SU-DHL-6 (cell line): ENCODE measurements at regions not wholly inside any gene's neighbourhood (a gene's known extent, or its start where the extent isn't known, plus 50 kb on each side); places are given as distances from the start of the nearest gene placed in this dataset.

Experiments
- H2AFZ ChIP-seq: fragments of 200-600 bp; sonication (generic); 2 replicates; pipeline ENCODE4 v1.6.1; 2014; ENCODE audit warnings: low read depth, mild to moderate bottlenecking, moderate library complexity, mixed read lengths, antibody characterized with exemption, low read length; ENCODE audit not compliant: severe bottlenecking
- H3F3A ChIP-seq: fragments of 200-600 bp; shearing (Covaris generic); 2 replicates; pipeline ENCODE4 v1.6.0; 2016; ENCODE audit warnings: antibody characterized with exemption, mild to moderate bottlenecking; ENCODE audit not compliant: insufficient read depth
- H3K27ac ChIP-seq: fragments of 200-600 bp; sonication (generic); 2 replicates; pipeline ENCODE4 v1.5.1; 2016; ENCODE audit warnings: low read depth, mild to moderate bottlenecking, low read length, moderate library complexity, mixed read lengths
- H3K27me3 ChIP-seq: fragments of 200-600 bp; sonication (generic), shearing (Covaris generic); 2 replicates; pipeline ENCODE4 v1.6.0; 2014; ENCODE audit warnings: mild to moderate bottlenecking, low read length
- H3K36me3 ChIP-seq: fragments of 200-600 bp; sonication (generic); 2 replicates; pipeline ENCODE4 v1.6.1; 2014; ENCODE audit warnings: mild to moderate bottlenecking, low read length, mixed read lengths
- H3K4me2 ChIP-seq: fragments of 300-600, 200-600 bp; shearing (Covaris generic), sonication (generic); 2 replicates; pipeline ENCODE4 v1.6.0; 2014; ENCODE audit warnings: low read length, low read depth, mild to moderate bottlenecking; ENCODE audit not compliant: poor library complexity, severe bottlenecking
- H3K4me3 ChIP-seq: fragments of 200-600 bp; sonication (generic); 2 replicates; pipeline ENCODE4 v1.5.1; 2014; ENCODE audit warnings: antibody characterized with exemption, low read length, mild to moderate bottlenecking, mixed read lengths; ENCODE audit not compliant: insufficient read depth, poor library complexity, severe bottlenecking
- H3K79me2 ChIP-seq: fragments of 200-600 bp; sonication (generic); 2 replicates; pipeline ENCODE4 v1.6.1; 2014; ENCODE audit warnings: mild to moderate bottlenecking, low read length, moderate library complexity; ENCODE audit not compliant: insufficient read depth
- H3K9ac ChIP-seq: fragments of 200-600 bp; sonication (generic); 2 replicates; pipeline ENCODE4 v1.7.0; 2014; ENCODE audit warnings: mild to moderate bottlenecking, low read length
- H3K9me2 ChIP-seq: fragments of 200-600 bp; sonication (generic); replicated peaks from 2 replicates; pipeline ENCODE4 v1.6.1; 2014; ENCODE audit warnings: low read length; ENCODE audit not compliant: insufficient read depth
- H3K9me3 ChIP-seq: fragments of 200-600 bp; sonication (generic); 2 replicates; pipeline ENCODE4 v1.6.1; 2014; ENCODE audit warnings: low read length, mixed read lengths; ENCODE audit not compliant: insufficient read depth
- H4K20me1 ChIP-seq: fragments of 200-600 bp; sonication (generic); 2 replicates; pipeline ENCODE4 v1.6.1; 2014; ENCODE audit warnings: low read depth, mild to moderate bottlenecking, antibody characterized with exemption, low read length, moderate library complexity, mixed read lengths
- CTCF ChIP-seq: fragments of 200-600 bp; sonication (generic); IDR thresholded peaks from one replicate; pipeline ENCODE4 v1.5.1; 2017; ENCODE audit warnings: antibody characterized with exemption, mild to moderate bottlenecking, low read length, moderate library complexity; ENCODE audit not compliant: insufficient read depth, poor library complexity, severe bottlenecking
- EZH2phosphoT487 ChIP-seq: fragments of 200-600 bp; sonication (generic), shearing (Covaris generic); conservative IDR thresholded peaks from 2 replicates; pipeline ENCODE4 v1.6.1; 2018; ENCODE audit warnings: mild to moderate bottlenecking, antibody characterized with exemption, low read length, moderate library complexity, mixed read lengths

GRCh38 chr5:174336479-174336878, 291.0 kb downstream of the NSG2 start:
- H3K4me2 ChIP-seq, result no peak overlapping the region
- no peaks in the 10 kb centered on the region for H3K79me2 ChIP-seq
- no peak overlapping the region for H3K4me3 ChIP-seq
- H3F3A ChIP-seq, result no peaks in the 10 kb centered on the region
- H3K9me2 ChIP-seq, result no peaks in the 10 kb centered on the region
- H2AFZ ChIP-seq, result no peak overlapping the region
- H3K9me3 ChIP-seq, result no peaks in the 10 kb centered on the region
- TF ChIP-seq EZH2phosphoT487, result no peak
- no peak for TF ChIP-seq CTCF
- H3K27ac ChIP-seq, result no peak overlapping the region
- no peaks in the 10 kb centered on the region for H3K36me3 ChIP-seq
- H4K20me1 ChIP-seq, result no peaks in the 10 kb centered on the region
- no peaks in the 10 kb centered on the region for H3K27me3 ChIP-seq
- H3K9ac ChIP-seq, result no peak overlapping the region

GRCh38 chr5:174337276-174338184, 292.0 kb downstream of the NSG2 start:
- no peak overlapping the region for H3K4me2 ChIP-seq
- no peaks in the 10 kb centered on the region for H3K9me3 ChIP-seq
- no peaks in the 10 kb centered on the region for H3K27me3 ChIP-seq
- no peak overlapping the region for H2AFZ ChIP-seq
- no peaks in the 10 kb centered on the region for H4K20me1 ChIP-seq
- H3K9me2 ChIP-seq, result no peaks in the 10 kb centered on the region
- H3K79me2 ChIP-seq, result no peaks in the 10 kb centered on the region
- H3K9ac ChIP-seq, result no peak overlapping the region
- no peak overlapping the region for H3K27ac ChIP-seq
- H3K4me3 ChIP-seq, result no peak overlapping the region
- TF ChIP-seq EZH2phosphoT487, result no peak
- TF ChIP-seq CTCF, result no peak
- no peaks in the 10 kb centered on the region for H3F3A ChIP-seq
- no peaks in the 10 kb centered on the region for H3K36me3 ChIP-seq

GRCh38 chr5:174338185-174339010, 292.9 kb downstream of the NSG2 start:
- no peaks in the 10 kb centered on the region for H4K20me1 ChIP-seq
- no peaks in the 10 kb centered on the region for H3K36me3 ChIP-seq
- H3K9ac ChIP-seq, result no peak overlapping the region
- no peak overlapping the region for H3K4me3 ChIP-seq
- no peak overlapping the region for H3K4me2 ChIP-seq
- no peaks in the 10 kb centered on the region for H3K9me2 ChIP-seq
- H3K9me3 ChIP-seq, result no peaks in the 10 kb centered on the region
- no peaks in the 10 kb centered on the region for H3K79me2 ChIP-seq
- TF ChIP-seq CTCF (no peak), EZH2phosphoT487 (no peak)
- no peak overlapping the region for H3K27ac ChIP-seq
- H3F3A ChIP-seq, result no peaks in the 10 kb centered on the region
- no peaks in the 10 kb centered on the region for H3K27me3 ChIP-seq
- H2AFZ ChIP-seq, result no peak overlapping the region
